ENCODE measurements at regions not wholly inside any gene's neighbourhood (a gene's known extent, or its start where the extent isn't known, plus 50 kb on each side); places are given as distances from the start of the nearest gene placed in this dataset.

GRCh38 chr14:84519836-84520235 is 1010.1 kb upstream of the FLRT2 start:
- Histone ChIP-seq H3K36me3 (ENCODE audit: control insufficient read depth, insufficient read depth, low read length) (no peaks in the 10 kb centered on the region), H3K4me1 (ENCODE audit: control insufficient read depth, insufficient read depth, low read length) (no peaks in the 10 kb centered on the region), H3K4me3 (ENCODE audit: low read depth in 2 of 2, low read length in 2 of 2) (no peak overlapping the region), H3K9me3 (ENCODE audit: control insufficient read depth, insufficient read depth, low read depth, low read length) (no peaks in the 10 kb centered on the region), H3K27me3 (ENCODE audit: control insufficient read depth, insufficient read depth, low read length) (no peaks in the 10 kb centered on the region), H3K27ac (ENCODE audit: low read length) (no peak overlapping the region)
- DNase-seq (ENCODE audit: low read depth, low spot score) (no peak), ATAC-seq (no peak)
- no TSS peak for BruUV-seq (replicated peaks)
- intact Hi-C loops (cut with micrococcal nuclease; ENCODE audit: unreplicated experiment) (no loop called here), in situ Hi-C loops (cut with HindIII; ENCODE audit: low pct_unique_long_range_greater_than_20kb, low sequenced_read_pairs) (no loop called here)
- ChIA-PET CTCF (interaction anchor here (0.6 kb wide), 1 partner anchor 1044 kb away, joined by 3 read pairs; no protein-coding TSS in a partner anchor), POLR2A (no interaction called here)
- no peak for TF ChIP-seq TCF7L2 (IDR thresholded peaks at IDR 0.05; ENCODE audit: low read depth, low read length)
- TF ChIP-seq, protein P1, sequence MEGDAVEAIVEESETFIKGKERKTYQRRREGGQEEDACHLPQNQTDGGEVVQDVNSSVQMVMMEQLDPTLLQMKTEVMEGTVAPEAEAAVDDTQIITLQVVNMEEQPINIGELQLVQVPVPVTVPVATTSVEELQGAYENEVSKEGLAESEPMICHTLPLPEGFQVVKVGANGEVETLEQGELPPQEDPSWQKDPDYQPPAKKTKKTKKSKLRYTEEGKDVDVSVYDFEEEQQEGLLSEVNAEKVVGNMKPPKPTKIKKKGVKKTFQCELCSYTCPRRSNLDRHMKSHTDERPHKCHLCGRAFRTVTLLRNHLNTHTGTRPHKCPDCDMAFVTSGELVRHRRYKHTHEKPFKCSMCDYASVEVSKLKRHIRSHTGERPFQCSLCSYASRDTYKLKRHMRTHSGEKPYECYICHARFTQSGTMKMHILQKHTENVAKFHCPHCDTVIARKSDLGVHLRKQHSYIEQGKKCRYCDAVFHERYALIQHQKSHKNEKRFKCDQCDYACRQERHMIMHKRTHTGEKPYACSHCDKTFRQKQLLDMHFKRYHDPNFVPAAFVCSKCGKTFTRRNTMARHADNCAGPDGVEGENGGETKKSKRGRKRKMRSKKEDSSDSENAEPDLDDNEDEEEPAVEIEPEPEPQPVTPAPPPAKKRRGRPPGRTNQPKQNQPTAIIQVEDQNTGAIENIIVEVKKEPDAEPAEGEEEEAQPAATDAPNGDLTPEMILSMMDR (IDR thresholded peaks at IDR 0.05): no peak
- no peak for TF ChIP-seq POLR2AphosphoS5 (IDR thresholded peaks at IDR 0.05; ENCODE audit: low read depth, low read length)
- TF ChIP-seq SIN3A (IDR thresholded peaks at IDR 0.05; ENCODE audit: borderline replicate concordance, insufficient read depth, low read depth, low read length): no peak
- TF ChIP-seq, protein P2, sequence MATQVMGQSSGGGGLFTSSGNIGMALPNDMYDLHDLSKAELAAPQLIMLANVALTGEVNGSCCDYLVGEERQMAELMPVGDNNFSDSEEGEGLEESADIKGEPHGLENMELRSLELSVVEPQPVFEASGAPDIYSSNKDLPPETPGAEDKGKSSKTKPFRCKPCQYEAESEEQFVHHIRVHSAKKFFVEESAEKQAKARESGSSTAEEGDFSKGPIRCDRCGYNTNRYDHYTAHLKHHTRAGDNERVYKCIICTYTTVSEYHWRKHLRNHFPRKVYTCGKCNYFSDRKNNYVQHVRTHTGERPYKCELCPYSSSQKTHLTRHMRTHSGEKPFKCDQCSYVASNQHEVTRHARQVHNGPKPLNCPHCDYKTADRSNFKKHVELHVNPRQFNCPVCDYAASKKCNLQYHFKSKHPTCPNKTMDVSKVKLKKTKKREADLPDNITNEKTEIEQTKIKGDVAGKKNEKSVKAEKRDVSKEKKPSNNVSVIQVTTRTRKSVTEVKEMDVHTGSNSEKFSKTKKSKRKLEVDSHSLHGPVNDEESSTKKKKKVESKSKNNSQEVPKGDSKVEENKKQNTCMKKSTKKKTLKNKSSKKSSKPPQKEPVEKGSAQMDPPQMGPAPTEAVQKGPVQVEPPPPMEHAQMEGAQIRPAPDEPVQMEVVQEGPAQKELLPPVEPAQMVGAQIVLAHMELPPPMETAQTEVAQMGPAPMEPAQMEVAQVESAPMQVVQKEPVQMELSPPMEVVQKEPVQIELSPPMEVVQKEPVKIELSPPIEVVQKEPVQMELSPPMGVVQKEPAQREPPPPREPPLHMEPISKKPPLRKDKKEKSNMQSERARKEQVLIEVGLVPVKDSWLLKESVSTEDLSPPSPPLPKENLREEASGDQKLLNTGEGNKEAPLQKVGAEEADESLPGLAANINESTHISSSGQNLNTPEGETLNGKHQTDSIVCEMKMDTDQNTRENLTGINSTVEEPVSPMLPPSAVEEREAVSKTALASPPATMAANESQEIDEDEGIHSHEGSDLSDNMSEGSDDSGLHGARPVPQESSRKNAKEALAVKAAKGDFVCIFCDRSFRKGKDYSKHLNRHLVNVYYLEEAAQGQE (IDR thresholded peaks at IDR 0.05; ENCODE audit: insufficient read depth in 1 of 2, low read depth in 2 of 2, low read length in 1 of 2): no peak

DNA sequence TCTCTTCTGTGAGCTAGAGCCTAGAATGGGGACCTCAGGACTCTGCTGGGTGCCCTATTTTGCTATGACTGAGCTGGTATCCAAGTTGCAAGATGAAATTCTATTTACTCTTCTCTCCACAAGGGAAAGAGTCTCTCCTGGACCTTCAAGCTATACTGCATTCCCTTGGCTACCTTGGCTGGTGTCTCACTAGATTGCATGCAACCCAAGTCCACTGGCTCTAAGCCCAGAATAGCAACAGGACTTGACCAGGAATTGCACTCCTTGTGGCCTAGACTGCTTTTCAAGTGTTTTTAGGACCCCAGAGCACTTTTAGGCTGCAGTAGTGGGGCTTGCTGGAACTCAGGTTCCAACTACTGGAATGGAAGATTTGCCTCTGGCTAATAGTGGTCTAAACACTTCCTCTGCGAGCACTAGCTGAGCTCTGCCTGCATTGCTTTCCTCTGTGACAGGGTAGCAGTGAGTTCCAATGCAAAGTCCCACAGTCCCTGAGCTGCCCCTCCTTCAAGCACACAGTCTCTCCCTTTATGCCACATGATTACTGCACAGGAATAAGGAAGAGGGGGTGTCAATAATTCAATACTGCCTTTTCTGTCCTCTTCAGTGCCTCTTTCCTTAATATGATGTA is 1009.1 kb upstream of the FLRT2 start:
- H3K27me3 ChIP-seq (ENCODE audit: control insufficient read depth, insufficient read depth, low read length): no peaks in the 10 kb centered on the region
- no peak for DNase-seq (ENCODE audit: low read depth, low spot score)
- no TSS peak for BruUV-seq (replicated peaks)
- H3K9me3 ChIP-seq (ENCODE audit: control insufficient read depth, insufficient read depth, low read depth, low read length): no peaks in the 10 kb centered on the region
- no peaks in the 10 kb centered on the region for H3K4me1 ChIP-seq (ENCODE audit: control insufficient read depth, insufficient read depth, low read length)
- CTCF ChIA-PET: no interaction called here
- in situ Hi-C loops (cut with HindIII; ENCODE audit: low pct_unique_long_range_greater_than_20kb, low sequenced_read_pairs): no loop called here
- H3K36me3 ChIP-seq (ENCODE audit: control insufficient read depth, insufficient read depth, low read length): no peaks in the 10 kb centered on the region
- no peak overlapping the region for H3K4me3 ChIP-seq (ENCODE audit: low read depth in 2 of 2, low read length in 2 of 2)
- no peak for TF ChIP-seq TCF7L2 (IDR thresholded peaks at IDR 0.05; ENCODE audit: low read depth, low read length)
- TF ChIP-seq, protein P2 (IDR thresholded peaks at IDR 0.05; ENCODE audit: insufficient read depth in 1 of 2, low read depth in 2 of 2, low read length in 1 of 2): no peak
- TF ChIP-seq SIN3A (IDR thresholded peaks at IDR 0.05; ENCODE audit: borderline replicate concordance, insufficient read depth, low read depth, low read length): no peak
- TF ChIP-seq, protein P1 (IDR thresholded peaks at IDR 0.05): no peak
- TF ChIP-seq POLR2AphosphoS5 (IDR thresholded peaks at IDR 0.05; ENCODE audit: low read depth, low read length): no peak
- no peak overlapping the region for H3K27ac ChIP-seq (ENCODE audit: low read length)
- POLR2A ChIA-PET: no interaction called here
- intact Hi-C loops (cut with micrococcal nuclease; ENCODE audit: unreplicated experiment): no loop called here
- ATAC-seq: no peak
